GM21515 (cell line): ENCODE measurements at regions not wholly inside any gene's neighbourhood (a gene's known extent, or its start where the extent isn't known, plus 50 kb on each side); places are given as distances from the start of the nearest gene placed in this dataset.

Experiments
- ATAC-seq: cut with Tn5 transposase; IDR thresholded peaks from one replicate; pipeline ENCODE4 v1.9.1; 2021; ENCODE audit not compliant: unreplicated experiment

GRCh38 chr2:16466133-16466820 lies 199.4 kb downstream of the CYRIA start:
- no peak for ATAC-seq

- ATAC-seq, result no peak
Observed at GRCh38 chr2:16464641-16465040, 201.0 kb downstream of the CYRIA start.

GRCh38 chr2:16462958-16463357 lies 202.7 kb downstream of the CYRIA start:
- ATAC-seq, result no peak

GRCh38 chr2:16461672-16462071 lies 204.0 kb downstream of the CYRIA start:
- ATAC-seq, result no peak

- no peak for ATAC-seq
Observed at GRCh38 chr2:16459606-16460005, 206.0 kb downstream of the CYRIA start.

GRCh38 chr2:16454621-16455020 lies 211.0 kb downstream of the CYRIA start:
- ATAC-seq, result no peak

- ATAC-seq, result no peak
Observed at GRCh38 chr2:16452123-16452522, 213.5 kb downstream of the CYRIA start.

- no peak for ATAC-seq
Observed at GRCh38 chr2:16446706-16447105, 218.9 kb downstream of the CYRIA start.

GRCh38 chr2:16442971-16443370 lies 222.7 kb downstream of the CYRIA start:
- ATAC-seq, result no peak

- no peak for ATAC-seq
Observed at GRCh38 chr2:16441431-16441830, 224.2 kb downstream of the CYRIA start.

- no peak for ATAC-seq
Observed at GRCh38 chr2:16440898-16441297, 224.7 kb downstream of the CYRIA start.

- no peak for ATAC-seq
Observed at GRCh38 chr2:16438613-16439321, 226.9 kb downstream of the CYRIA start.

- no peak for ATAC-seq
Observed at GRCh38 chr2:16437189-16437588, 228.4 kb downstream of the CYRIA start.

GRCh38 chr2:16434393-16434792 lies 231.2 kb downstream of the CYRIA start:
- ATAC-seq, result no peak

- ATAC-seq, result no peak
Observed at GRCh38 chr2:16430846-16431245, 234.8 kb downstream of the CYRIA start.

- no peak for ATAC-seq
Observed at GRCh38 chr2:16429431-16430145, 236.0 kb downstream of the CYRIA start.

- no peak for ATAC-seq
Observed at GRCh38 chr2:16429002-16429401, 236.6 kb downstream of the CYRIA start.

GRCh38 chr2:16425462-16426336 lies 239.9 kb downstream of the CYRIA start:
- no peak for ATAC-seq

GRCh38 chr2:16420421-16420820 lies 245.2 kb downstream of the CYRIA start:
- no peak for ATAC-seq

GRCh38 chr2:16417726-16418125 lies 247.9 kb downstream of the CYRIA start:
- ATAC-seq, result no peak

GRCh38 chr2:16416651-16417050 lies 249.0 kb downstream of the CYRIA start:
- no peak for ATAC-seq
